ENCODE measurements at regions not wholly inside any gene's neighbourhood (a gene's known extent, or its start where the extent isn't known, plus 50 kb on each side); places are given as distances from the start of the nearest gene placed in this dataset.

DNA sequence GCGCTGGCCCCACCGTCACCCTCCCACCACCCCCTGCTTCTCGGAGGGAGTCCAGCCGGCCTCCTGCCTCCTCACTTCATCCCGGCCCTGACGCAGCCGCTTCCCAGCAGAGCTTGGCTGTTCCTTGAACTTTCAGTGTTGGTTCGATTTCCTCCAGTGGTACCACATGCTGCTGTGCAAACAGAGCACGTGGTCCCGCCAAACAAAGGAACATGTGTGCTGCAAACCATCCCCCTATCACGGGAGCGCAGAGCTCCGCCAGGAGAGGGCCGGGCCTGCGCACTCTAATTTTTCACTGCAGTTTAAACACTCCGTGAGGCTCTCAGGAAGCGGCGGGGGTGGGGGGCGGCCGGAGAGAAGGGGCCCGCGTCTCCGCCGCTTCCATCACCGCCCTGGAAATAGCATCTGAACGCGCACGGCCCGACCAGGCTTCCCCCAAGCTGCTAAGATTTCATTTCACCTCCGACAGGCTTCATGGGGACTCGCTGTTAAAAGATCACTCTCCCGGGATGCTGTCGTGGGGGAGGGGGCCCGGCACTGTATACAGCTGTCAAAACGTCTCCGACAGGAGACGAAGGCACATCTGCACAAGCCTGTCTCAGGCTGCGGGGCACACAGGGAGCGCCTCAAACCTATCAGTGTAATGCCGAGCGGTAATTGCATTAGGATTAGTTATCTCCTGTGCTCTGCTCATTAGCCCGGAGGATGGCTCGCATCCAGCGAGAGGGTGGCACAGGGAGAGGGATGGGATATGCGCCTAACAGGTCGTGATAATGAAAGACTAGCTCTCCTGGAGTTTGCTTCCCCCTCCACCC is 269.9 kb upstream of the SORL1-AS1 start:
- DNase-seq = no peak
- BruUV-seq (replicated peaks) = no TSS peak
- CTCF ChIA-PET = no interaction called here
- POLR2A ChIA-PET (ENCODE audit: unreplicated experiment) = no interaction called here
- Histone ChIP-seq H3K36me3 (ENCODE audit: low read depth) (no peaks in the 10 kb centered on the region), H3K27me3 (ENCODE audit: insufficient read depth, low read depth) (peaks cover 11% of the 10 kb centered on the region), H4K20me1 (ENCODE audit: insufficient read depth) (no peaks in the 10 kb centered on the region), H3K27ac (no peak overlapping the region), H3K4me2 (peak overlapping the region; percentile 16; the same call in 1 of the 2 replicates), H3K9me3 (ENCODE audit: insufficient read depth, low read depth) (no peaks in the 10 kb centered on the region), H3K79me2 (ENCODE audit: low read depth) (no peaks in the 10 kb centered on the region), H2AFZ (peak overlapping the region; percentile 33), H3K4me3 (no peak overlapping the region), H3K9me2 (ENCODE audit: insufficient read depth) (no peaks in the 10 kb centered on the region), H3F3A (ENCODE audit: insufficient read depth, low read depth) (no peaks in the 10 kb centered on the region), H3K4me1 (replicated peaks; ENCODE audit: insufficient read depth) (no peaks in the 10 kb centered on the region)
- TF ChIP-seq, protein P1, sequence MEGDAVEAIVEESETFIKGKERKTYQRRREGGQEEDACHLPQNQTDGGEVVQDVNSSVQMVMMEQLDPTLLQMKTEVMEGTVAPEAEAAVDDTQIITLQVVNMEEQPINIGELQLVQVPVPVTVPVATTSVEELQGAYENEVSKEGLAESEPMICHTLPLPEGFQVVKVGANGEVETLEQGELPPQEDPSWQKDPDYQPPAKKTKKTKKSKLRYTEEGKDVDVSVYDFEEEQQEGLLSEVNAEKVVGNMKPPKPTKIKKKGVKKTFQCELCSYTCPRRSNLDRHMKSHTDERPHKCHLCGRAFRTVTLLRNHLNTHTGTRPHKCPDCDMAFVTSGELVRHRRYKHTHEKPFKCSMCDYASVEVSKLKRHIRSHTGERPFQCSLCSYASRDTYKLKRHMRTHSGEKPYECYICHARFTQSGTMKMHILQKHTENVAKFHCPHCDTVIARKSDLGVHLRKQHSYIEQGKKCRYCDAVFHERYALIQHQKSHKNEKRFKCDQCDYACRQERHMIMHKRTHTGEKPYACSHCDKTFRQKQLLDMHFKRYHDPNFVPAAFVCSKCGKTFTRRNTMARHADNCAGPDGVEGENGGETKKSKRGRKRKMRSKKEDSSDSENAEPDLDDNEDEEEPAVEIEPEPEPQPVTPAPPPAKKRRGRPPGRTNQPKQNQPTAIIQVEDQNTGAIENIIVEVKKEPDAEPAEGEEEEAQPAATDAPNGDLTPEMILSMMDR (conservative IDR thresholded peaks at IDR 0.05) = no peak
- no peak for TF ChIP-seq EZH2 (IDR thresholded peaks at IDR 0.05; ENCODE audit: low read depth)
- intact Hi-C loops (cut with micrococcal nuclease; ENCODE audit: unreplicated experiment) = no loop called here

DNA sequence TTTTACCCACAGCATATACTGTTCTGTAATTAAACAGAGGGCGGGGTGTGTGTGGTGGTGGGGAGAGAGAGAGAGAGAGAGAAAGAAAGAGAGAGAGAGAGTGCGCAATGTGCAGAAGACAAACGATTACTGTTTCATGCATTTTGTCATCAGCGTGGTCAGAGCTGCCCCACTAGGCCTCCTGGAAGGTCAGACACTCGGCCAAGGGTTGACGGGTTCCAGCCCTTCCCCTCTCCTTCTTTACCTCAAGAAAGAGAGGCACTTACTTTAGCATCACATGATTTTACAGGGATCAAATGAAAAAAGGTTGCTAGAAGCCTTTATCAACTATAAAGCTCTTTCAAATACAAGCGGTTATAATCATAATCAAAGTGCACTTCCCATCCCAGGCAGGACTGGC is 269.2 kb upstream of the SORL1-AS1 start:
- no peaks in the 10 kb centered on the region for H3K4me1 ChIP-seq (replicated peaks; ENCODE audit: insufficient read depth)
- no peaks in the 10 kb centered on the region for H3K9me3 ChIP-seq (ENCODE audit: insufficient read depth, low read depth)
- no peaks in the 10 kb centered on the region for H3K79me2 ChIP-seq (ENCODE audit: low read depth)
- no peaks in the 10 kb centered on the region for H4K20me1 ChIP-seq (ENCODE audit: insufficient read depth)
- H3F3A ChIP-seq (ENCODE audit: insufficient read depth, low read depth) = no peaks in the 10 kb centered on the region
- peaks cover 11% of the 10 kb centered on the region for H3K27me3 ChIP-seq (ENCODE audit: insufficient read depth, low read depth)
- no peaks in the 10 kb centered on the region for H3K9me2 ChIP-seq (ENCODE audit: insufficient read depth)
- no peaks in the 10 kb centered on the region for H3K36me3 ChIP-seq (ENCODE audit: low read depth)
- BruUV-seq (replicated peaks) = no TSS peak
- H3K4me3 ChIP-seq = no peak overlapping the region
- POLR2A ChIA-PET (ENCODE audit: unreplicated experiment) = no interaction called here
- H3K27ac ChIP-seq = no peak overlapping the region
- TF ChIP-seq, protein P1 (conservative IDR thresholded peaks at IDR 0.05) = no peak
- TF ChIP-seq EZH2 (IDR thresholded peaks at IDR 0.05; ENCODE audit: low read depth) = no peak
- no peak for DNase-seq
- no peak overlapping the region for H2AFZ ChIP-seq
- H3K4me2 ChIP-seq = peak overlapping the region; percentile 16; the same call in 1 of the 2 replicates
- intact Hi-C loops (cut with micrococcal nuclease; ENCODE audit: unreplicated experiment) = no loop called here
- CTCF ChIA-PET = no interaction called here

DNA sequence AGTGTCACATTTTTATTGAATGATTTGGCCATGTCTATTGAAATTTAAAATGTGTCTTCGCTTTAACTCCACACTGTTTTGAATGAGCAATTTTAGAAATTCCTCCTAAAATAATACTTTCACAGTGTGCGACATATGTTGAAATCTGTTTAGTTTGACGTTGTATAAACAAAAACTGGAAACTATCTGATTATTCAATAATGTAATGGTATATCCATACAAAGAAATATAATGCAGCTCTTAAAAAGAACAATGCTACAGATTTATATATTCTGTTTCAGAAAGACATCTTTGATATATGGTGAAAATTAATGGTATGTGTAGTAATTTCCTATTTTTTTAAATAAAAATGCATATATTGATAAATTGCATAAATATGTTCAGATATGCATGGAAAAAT is 268.7 kb upstream of the SORL1-AS1 start:
- peaks cover 11% of the 10 kb centered on the region for H3K27me3 ChIP-seq (ENCODE audit: insufficient read depth, low read depth)
- no peak overlapping the region for H3K4me2 ChIP-seq
- no TSS peak for BruUV-seq (replicated peaks)
- no peak overlapping the region for H3K27ac ChIP-seq
- ChIA-PET POLR2A (ENCODE audit: unreplicated experiment) (no interaction called here), CTCF (no interaction called here)
- H3K9me3 ChIP-seq (ENCODE audit: insufficient read depth, low read depth) = no peaks in the 10 kb centered on the region
- no peaks in the 10 kb centered on the region for H3K36me3 ChIP-seq (ENCODE audit: low read depth)
- no peaks in the 10 kb centered on the region for H3K79me2 ChIP-seq (ENCODE audit: low read depth)
- no peak overlapping the region for H3K4me3 ChIP-seq
- H3F3A ChIP-seq (ENCODE audit: insufficient read depth, low read depth) = no peaks in the 10 kb centered on the region
- intact Hi-C loops (cut with micrococcal nuclease; ENCODE audit: unreplicated experiment) = no loop called here
- TF ChIP-seq, protein P1 (conservative IDR thresholded peaks at IDR 0.05) = no peak
- no peak for TF ChIP-seq EZH2 (IDR thresholded peaks at IDR 0.05; ENCODE audit: low read depth)
- no peak for DNase-seq
- no peaks in the 10 kb centered on the region for H3K4me1 ChIP-seq (replicated peaks; ENCODE audit: insufficient read depth)
- no peak overlapping the region for H2AFZ ChIP-seq
- H4K20me1 ChIP-seq (ENCODE audit: insufficient read depth) = no peaks in the 10 kb centered on the region
- no peaks in the 10 kb centered on the region for H3K9me2 ChIP-seq (ENCODE audit: insufficient read depth)
